HT-29 (cell line): ENCODE measurements at regions not wholly inside any gene's neighbourhood (a gene's known extent, or its start where the extent isn't known, plus 50 kb on each side); places are given as distances from the start of the nearest gene placed in this dataset.

Experiments used
- DNase-seq: peaks from one replicate; pipeline ENCODE4 v3.0.0-alpha.2; 2015; ENCODE audit warnings: low spot score

GRCh38 chr1:115423776-115424175 is 85.7 kb upstream of the NGF start:
- no peak for DNase-seq

DNA sequence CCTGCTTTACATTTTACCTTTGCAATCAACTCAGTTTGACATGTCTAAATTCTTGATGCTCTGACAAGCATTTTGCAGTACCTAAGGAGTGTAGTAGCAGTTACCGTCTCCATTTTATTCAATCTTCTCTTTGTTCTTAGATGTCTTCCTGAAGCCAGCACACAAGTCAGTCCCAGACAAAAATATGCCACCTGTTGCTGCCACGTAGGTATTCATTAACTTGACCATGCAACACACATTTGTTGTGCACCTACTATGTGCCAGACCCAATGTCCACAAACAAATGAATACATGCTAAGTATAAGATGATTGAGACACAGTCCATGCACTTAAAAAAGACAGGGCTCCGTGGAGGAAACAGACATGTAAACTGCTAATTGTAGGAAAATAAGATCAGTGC is 81.5 kb upstream of the NGF start:
- no peak for DNase-seq

DNA sequence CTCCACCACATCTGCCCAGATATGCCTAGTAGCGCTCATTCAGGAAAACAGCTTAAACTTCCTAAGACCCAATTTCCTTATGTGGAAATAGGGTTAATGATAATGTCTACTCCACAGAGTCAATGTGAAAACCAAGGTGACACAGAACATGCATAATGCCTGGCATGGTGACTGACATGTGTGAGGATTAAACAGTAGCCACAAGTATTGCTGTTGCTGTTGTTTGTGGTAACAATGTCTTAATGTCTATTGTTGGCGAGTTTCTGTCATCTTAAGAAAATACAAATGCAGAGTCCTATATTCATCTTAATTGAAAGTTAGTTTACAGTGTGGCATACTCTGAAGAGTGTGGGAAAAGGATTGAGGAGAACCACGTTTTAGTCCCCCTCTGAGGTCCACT is 75.6 kb upstream of the NGF start:
- DNase-seq = no peak

DNA sequence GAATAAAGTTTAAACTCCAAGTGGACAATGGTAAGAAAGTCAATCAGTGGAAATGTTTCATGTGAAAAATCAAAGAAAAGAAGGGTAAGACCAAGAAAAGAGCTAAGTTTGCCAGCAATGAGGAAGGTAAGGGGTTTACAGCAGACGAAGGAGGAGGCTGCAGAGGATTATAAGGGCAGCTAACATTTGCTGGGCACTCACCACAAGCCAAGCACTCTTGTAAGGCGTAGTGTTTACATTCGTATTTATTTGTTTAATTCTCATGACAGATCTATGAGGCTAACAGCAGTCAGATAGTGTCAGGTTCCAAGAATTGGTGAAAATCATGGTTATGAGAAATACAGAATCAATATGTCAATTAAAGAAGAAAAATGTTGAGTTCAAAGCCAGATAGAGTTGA is 75.2 kb upstream of the NGF start:
- no peak for DNase-seq

DNA sequence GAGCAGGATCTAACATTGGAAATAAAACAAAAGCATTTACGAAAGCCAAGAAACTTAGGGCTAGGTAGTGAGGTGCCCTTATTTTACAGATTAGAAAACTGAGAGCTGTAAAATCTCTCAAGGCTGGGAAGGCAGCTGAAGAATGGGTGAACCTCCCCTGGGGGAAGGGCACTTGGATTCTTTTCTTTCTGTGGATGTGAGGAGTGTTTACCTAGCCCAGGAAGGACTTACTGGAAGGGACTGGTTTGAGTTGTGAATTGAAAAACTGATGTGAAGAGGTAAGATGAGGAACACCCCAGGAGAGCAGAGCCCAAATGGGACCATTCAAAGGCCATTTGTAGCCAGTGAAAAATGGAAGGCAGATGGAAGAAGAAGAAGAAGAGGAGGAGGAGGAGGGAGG is 74.7 kb upstream of the NGF start:
- DNase-seq = no peak

GRCh38 chr1:115412286-115412685 is 74.2 kb upstream of the NGF start:
- no peak for DNase-seq

GRCh38 chr1:115411371-115412063 is 73.5 kb upstream of the NGF start:
- no peak for DNase-seq

DNA sequence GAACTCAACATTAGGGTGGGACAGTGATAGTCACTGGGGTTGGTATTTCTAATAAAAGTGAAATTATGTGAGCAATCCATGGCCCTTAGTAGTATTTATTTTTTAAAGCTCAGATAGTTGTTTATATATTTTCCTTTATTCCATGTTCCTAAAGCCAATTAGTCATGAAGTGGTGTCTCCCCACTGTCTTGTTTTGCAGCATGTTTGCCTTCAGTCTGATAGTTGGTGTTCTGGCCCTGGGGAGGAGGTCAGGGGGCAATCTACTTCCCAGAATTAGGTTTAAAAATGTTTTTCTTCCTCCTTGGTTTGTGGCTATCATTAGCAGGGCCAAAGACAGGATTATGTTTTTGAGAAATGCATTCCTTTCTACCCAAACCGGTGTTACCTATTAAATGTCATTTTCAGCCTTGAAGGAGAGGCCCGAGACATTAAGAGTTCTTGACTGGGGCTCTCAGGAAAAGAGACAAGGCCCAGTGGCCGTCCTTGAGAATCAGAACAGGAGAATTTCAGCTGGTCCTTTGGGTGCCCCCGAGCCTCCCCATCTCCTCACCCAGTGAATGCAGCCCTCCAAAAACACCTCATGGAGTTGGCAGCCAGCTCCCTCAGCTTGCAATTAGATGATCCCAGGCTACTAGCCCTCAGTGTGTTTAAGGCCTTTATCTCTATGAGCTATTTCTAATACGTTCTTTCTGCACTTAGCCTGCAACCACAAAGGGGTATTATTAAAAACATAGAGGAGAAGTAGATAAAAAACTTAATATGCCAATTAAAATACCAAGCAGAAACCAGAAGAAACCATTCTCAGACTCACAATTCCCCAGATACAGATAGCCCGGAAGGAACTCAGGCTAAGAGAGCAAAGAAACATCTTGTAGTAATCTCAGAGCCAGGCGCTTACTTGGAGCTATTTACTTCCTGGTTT is 71.3 kb upstream of the NGF start:
- no peak for DNase-seq

DNA sequence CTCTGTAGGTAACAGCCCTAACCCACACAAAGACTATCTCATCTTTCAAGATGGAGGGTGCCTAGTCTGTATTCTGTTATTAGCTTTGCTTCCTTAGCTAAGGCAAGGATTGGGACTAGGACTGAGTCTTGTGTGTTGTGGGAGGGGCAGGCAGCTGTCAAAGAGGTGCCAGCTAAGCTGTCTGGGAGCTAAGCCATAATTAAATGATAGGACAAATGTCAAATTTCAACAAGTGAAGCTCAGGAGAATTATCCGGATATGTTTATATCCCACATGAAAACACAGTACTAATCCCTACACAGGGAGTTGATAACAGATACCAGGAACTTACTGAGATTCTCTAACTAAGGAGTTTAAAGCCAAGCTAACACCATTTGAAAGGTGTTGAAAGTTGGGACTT is 70.5 kb upstream of the NGF start:
- DNase-seq = no peak

- DNase-seq = no peak
These were observed 66.9 kb upstream of the NGF start for GRCh38 chr1:115404911-115405310.

DNA sequence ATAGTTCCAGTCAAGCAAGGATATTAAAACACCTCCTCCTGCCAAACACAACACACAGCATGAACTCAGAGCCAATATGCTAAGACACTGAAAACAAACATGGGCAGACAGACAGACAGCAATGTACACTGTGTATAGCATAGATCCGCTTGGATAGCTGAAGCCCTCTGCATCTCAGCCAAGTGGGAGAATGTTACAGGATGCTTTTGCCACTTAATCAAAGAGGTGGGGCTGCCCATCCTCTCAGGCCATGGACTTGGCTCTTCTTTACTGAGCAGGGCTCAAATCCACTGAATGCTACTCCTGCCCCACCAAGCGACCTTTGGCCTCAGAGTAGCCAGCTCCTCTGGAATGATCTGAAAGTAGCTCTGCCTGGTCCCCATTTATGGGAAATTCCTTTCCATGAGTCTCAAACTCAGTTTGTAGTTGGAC is 64.7 kb upstream of the NGF start:
- DNase-seq = no peak

DNA sequence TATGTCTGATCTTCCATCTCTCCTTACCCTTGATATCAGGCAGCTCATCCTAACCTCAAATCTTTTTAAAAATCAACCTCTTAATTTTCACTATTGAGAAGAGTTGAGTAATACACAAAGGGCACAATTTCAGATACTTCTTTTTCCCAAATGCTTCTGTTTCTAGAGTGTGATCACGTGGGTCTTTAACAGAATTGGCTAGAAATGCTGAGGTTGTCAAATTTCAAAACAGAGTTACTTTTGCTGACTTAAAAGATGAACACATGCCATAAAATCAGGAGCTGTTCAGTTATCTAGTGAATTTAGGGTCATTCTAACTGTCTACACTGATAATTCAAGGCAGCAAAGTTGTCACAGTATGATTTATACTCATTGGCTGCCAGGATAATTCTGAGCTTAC is 63.6 kb upstream of the NGF start:
- DNase-seq = no peak

GRCh38 chr1:115400891-115401290 is 62.8 kb upstream of the NGF start:
- no peak for DNase-seq

DNA sequence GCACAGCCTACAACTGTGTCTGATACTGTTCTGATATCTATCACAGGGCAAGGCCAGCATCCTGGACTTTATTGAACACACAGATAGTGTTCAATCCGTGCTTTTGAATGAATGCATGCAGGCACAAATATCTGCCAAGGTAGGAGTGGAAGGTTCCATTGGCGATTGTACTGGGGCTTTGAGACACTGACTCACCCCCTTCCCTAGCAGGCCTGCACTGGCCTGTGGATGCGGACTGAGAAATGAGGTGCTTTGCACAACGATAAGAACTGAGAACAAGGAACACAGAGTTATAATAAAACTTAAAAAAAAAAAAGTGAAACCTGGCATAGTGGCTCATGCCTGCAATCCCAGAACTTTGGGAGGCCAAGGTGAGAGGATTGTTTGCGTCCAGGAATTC is 62.4 kb upstream of the NGF start:
- DNase-seq = no peak

DNA sequence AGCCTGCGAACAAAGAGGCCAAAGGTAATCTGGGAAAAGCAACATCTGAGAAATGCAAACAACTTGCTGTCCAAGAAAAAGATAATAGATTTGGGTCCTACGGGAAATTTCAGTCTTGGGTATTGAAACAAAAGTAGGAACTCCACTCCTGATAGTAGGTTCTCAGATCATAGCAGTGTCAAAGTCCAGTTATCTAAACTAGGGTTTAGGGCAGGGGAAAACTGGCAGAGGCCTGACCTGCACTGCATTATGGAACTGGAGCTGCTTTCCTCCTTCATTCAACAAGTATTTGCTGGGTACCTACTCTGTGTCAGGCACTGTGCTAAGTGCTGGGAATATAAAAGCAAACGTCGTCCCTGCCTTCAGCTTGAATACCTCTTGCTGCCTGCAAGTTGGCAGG is 60.7 kb upstream of the NGF start:
- DNase-seq = no peak
